Activated CD4-positive, alpha-beta T cell treated with anti-CD3 and anti-CD28 coated beads, Interleukin-2, amount 50 U/mL, for 48 hours (primary cell): ENCODE measurements at regions not wholly inside any gene's neighbourhood (a gene's known extent, or its start where the extent isn't known, plus 50 kb on each side); places are given as distances from the start of the nearest gene placed in this dataset.

Experiments
- DNase-seq, 2 experiments: peaks; one replicate each; pipeline ENCODE4 v3.0.0-alpha.2; 2020

DNA sequence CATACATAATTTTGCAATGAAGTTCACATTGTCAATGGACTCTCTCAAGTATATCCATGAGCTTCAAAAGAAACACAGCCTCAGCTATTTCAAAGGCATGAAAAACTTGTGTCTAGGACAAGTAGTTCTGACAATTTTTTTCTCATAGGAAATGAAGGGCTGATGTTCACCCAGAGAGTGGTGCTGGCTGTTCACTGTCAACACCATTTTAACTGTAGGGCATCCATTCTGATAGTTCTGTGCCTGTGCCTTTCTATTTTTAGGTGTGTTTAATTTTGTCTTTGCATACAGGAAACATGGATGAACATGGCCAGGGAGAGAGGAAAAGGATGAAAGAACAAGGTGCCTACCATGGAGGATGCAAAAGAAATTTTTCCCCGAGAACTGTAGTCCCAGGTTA lies 135.3 kb upstream of the MAP9 start:
- DNase-seq = no peak

DNA sequence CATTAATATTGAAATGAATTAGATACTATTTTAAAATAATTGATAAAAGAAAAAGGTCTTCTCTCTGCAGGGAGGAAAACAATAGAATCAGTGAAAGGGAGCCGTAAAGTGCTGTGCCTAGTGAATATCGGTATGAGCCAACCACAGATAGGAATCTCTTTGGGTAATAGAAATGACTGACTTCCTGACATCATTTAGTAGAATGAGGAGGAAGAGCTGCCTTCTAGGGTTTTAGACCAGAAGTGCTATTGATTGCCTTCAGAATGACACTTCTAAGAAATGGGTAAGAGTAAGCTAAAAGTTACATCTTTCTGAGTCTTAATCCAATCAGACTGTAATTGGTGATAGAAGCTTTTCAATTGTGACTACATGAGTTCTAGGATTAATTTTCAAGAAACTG lies 134.0 kb upstream of the MAP9 start:
- DNase-seq = no peak

DNA sequence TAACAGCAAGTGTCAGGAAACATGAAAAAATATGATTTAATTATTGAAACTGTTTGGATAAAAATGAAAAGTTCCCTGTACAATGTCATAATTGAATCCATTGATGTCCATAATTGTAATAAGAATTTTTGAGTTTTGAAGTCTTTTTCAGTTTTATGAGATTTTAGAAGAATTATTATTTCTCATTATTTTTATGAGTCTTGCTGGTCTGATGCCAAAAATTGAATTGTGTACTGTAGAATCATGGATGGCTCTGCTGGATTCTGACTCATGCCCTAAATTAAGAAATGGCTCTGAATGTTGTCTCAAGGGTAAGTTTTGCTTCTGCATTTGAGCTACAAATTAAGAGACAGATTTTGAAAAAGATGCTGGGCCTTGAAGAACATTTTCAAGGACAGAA lies 132.8 kb upstream of the MAP9 start:
- DNase-seq = no peak

DNA sequence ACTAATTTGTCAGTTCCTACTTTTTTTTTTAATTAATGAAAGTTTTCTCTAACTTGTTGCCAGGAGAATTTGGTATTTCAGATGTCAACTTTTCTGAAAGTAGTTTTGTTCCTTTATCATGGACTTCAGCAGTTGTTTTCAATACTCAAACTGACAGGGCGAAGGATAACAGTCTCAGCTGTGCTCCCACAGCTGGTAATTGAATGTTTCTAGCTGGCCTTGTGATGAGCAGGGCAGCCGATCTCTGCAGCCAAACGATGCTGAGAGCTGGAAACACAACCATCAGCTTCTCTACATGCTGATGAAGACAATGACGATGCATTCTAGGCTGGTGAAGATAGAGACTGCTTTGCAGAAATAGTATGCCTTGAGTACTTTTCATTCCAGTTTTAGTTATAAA lies 130.0 kb upstream of the MAP9 start:
- no peak for DNase-seq

DNA sequence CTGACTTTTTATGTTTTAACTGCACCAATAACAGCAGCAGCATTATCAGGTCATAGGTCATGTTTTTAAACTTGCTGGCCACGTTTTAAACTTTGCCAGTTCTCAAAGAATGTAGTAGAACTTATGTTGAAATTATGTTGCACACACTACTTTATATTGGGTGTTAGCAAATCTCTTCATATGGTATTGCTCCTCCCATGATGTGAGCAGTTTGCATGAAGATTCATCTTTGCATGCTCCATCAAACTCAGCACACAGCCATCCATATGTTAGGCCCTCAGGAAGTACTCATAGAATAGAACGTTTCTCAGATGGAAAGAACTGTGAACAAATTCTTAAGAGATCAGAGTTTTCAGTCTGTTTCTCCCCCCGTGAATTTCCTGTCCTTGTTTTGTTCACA lies 128.6 kb upstream of the MAP9 start:
- DNase-seq = no peak

DNA sequence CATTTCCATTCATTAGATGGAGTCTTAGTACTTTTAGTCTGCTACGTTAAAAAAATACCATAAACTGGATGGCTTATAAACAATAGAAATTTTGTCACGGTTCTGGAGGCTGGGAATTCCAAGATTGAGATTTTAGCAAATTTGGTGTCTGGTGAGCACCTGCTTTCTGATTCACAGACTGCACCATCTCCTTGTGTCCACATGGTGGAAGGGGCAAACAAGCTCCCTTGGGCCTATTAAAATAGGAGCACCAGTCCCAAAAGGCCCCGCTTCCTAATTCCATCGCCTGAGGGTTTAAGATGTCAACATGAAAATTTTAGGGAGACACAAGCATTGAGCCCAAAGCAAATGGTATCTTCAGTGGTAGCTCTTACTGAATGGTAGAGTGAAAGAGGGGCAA lies 120.5 kb upstream of the MAP9 start:
- no peak for DNase-seq

DNA sequence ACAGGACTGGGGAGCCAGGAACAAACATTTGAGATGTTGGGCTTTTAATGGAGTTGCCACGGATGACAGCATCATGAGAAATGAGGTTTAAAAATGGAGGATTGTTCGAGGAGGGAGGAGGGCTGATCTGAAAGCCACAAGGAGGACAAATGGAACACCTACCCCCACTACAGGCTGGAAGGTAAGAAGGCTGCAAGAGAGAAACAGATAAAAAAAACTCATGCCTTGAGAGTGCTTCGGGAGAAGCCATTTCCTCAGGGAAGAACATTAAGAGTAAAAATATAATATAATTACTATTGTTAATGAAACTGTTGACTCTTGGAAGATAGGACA lies 119.5 kb upstream of the MAP9 start:
- DNase-seq = no peak

DNA sequence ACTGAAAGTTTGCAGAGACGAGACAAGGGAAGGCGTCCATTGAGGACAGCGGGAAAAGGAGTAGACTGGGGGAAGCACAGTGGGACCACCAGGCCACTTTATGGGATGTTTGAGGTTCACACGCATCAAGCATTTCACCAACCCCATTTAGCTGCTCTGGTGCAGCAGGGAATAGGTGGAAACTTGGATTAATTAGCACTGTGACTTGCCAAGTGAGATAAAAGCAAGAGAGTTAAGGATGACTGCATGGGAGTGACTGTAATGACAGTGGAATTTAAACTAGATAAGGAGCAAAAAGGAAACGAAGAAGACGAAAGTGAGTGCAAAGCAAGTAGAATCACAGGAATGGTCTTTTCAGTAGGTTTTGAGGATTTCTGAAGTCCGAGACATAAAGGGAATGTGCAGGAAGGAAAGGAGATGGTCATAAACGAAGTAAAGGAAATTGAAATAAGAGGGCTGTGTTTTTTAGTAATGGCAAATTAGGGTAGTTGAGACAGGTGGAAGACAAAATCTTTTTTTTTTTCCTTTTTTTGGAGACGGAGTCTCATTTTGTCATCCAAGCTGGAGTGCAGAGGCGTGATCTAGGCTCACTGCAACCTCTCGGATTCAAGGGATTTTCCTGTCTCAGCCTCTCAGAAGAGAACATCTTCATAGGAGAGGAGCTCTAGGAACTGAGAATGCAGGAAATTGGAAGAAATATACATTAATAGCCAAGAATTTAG lies 119.0 kb upstream of the MAP9 start:
- no peak for DNase-seq

DNA sequence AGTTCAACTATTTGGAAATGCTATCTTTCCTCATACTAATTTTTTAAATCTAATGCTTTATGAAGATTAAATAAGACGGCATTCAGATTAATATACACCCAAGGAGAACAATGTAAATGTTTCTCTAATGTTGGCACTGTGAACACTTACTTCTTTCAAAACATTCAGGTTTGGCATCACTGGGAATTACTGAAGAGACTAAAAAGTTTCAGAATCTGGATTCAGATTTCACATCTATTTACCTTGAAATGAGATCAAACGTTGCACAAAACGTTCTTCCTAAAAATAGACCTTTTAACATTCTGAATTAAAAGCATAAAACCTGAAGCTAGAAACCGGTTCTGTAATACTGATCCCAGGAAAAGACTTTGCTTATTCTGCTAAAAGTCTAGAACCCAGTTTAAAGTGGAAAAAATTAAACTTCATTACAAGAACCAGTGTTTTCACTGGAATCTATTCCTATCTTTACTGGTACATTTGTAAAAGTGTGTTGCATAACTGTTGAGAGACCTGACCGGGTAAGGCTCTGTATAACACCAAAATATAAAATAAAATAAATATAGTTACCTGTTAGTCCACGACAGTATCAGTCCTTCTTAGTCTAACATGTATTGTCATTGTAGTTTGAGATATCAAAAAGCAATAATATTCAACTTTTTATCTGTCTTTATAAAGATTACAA lies 117.4 kb upstream of the MAP9 start:
- DNase-seq = no peak

DNA sequence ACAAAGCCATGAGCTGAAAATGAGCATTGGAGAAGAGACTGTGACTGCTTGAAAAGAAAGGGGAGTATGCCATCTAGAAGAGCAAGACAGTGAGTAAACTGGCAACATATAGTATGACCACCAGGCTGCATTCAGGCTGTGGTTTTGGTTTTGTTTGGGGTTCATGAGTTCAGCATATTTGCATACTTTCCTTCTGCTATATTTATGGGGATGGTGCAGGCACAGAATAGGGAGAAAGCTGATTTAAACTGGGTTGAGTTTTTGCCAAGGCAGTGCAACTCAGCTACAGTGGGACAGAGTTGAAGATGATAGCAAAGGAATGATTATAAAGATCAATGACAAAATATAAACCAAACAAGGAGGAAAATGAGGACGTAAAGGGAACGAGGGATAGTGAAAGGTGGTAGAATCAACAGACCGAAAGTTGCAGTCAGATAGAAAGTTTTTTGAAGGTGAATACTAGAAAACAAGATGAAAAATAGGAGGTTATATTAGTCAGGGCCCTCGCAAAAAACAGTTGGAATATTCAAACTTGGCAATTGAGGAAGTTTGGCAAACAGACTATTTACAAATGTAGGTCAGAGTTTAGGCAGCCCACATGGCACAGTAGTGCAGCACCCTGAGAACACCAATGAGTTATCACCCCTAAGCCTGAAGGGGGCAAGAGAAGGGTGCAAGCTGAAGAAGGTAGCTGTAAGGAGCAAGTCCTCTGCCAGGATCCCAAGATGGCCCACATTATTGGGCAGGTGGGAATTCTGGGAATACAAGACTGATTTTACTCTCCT lies 114.8 kb upstream of the MAP9 start:
- DNase-seq = no peak

DNA sequence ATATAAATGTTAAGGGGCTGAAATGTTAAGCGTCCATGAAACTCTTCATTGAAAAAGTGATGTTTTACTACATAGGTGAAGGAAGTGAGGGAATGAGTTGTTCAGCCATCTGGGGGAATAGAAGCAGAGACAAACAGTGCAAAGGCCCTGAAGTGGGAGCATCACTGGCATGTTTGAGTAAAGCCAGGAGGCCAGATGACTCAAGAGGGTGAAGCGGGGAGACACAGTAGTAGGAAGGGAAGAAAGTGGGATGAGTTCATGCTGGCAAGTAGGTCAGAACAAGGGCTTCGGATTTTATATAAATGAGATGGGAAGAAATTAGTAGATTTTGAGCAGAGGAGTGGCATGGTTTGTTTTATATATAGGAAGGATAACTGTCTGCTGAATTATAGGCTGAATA lies 112.5 kb upstream of the MAP9 start:
- DNase-seq = no peak

DNA sequence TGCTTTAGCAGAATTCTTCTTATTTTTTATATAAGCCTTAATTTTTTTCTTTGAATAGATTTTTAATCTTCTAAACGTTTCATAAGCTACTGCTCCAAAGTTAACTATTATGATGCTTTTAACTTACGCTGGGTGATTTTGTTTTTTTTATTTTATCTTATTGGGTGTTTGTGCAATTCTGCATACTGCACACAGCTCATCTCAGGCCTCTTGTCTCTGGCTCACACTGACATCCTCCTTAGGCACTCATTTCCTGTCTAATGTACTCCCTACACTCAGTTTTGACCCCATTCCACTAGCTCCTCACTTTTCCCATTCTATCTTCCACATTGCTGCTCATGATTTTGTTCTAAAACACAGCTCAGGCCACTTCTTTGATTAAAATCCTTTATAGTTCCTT lies 111.9 kb upstream of the MAP9 start:
- DNase-seq = no peak

DNA sequence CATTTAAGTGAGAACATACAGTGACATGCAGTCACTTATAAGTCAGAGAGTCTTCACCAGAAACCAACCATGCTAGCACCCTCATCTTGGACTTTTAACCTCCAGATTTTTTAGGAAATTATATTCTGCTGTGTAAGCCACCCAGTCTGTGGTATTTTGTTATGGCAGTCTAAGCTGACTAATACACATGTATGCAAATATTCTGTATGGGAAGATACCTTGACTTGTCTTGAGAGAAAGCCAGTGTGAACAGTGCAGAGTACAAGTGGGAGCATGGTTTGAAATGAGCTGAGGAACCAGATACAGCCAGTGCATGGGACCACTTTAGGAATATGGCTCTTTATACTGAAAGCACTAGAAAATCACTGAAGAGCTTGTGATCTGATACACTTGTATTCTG lies 110.4 kb upstream of the MAP9 start:
- no peak for DNase-seq

DNA sequence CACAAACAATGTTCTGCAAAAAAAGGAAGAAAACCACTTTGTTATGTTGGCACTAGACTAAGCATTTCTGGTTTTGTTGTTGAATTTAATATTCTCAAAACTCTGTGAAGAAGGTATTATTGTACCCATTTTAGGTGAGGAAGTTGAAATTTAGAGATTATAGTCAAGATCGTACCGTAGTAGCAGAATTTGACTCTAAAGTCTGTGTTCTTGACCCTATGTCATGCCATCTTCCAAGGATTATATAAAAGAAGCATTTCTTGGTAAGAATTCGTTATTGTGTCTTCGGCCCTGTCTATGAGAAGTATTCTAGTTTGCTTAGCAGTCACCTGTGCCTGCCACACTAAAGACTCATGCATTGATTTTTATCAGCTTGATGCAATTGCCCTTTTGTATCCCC lies 104.4 kb upstream of the MAP9 start:
- DNase-seq = no peak

DNA sequence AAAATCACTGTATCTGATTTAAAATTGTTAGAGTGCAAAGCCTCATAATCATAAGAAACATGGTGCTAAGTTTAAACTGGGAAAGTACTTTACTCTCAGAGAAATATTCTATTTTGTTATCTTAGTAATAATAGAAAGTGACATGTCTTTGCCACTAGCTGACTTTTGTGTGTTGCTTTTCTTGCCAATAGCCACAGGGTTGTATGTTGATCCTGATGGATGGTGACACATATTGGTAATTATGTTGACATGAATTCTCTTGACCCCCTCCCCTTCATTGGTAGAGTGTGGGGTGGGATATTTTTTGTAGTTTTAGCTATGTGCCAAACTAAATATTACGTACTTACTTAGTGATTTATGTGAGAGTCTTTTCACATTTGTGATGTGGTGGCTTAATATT lies 103.1 kb upstream of the MAP9 start:
- no peak for DNase-seq

DNA sequence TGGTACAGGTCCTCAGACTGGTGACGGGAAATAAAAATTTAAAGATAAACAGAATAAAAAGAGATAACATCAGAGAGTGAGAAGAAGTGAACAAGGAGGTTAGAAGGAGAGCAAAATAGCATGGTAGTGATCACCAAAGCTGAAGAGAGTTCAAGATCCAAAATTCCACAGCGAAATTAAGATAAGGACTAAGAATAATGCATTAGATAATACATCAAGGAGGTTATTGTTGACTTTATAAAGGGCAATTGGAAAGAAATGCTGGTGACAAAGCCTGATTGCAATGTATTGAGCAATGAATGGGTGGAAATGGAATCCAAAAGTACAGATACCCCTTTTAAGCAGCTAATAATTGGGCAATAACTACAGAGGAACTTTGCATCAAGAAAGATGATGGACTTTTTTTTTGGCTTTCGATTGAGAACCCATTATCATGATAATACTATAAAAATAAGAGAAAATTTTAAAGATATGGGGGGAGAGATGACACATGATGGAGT lies 101.6 kb upstream of the MAP9 start:
- DNase-seq = no peak

DNA sequence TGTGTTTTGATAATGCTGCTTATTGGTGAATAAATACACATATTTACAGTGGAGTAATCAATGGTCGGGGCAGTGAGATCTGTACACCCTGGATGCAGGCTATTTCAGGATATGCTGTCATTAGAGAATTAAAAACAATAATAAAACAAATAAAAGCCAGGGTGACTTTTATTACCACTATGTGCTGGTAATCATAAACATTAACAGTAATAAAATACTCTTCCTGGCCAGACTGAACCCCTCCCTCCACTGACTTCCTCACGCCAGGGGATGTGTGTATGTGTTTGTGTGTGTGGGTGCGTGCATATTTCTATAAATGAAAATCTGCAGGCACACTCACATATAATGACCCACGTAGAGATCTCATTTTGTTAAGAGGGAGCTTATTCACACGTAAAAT lies 98.0 kb upstream of the MAP9 start:
- DNase-seq = no peak

DNA sequence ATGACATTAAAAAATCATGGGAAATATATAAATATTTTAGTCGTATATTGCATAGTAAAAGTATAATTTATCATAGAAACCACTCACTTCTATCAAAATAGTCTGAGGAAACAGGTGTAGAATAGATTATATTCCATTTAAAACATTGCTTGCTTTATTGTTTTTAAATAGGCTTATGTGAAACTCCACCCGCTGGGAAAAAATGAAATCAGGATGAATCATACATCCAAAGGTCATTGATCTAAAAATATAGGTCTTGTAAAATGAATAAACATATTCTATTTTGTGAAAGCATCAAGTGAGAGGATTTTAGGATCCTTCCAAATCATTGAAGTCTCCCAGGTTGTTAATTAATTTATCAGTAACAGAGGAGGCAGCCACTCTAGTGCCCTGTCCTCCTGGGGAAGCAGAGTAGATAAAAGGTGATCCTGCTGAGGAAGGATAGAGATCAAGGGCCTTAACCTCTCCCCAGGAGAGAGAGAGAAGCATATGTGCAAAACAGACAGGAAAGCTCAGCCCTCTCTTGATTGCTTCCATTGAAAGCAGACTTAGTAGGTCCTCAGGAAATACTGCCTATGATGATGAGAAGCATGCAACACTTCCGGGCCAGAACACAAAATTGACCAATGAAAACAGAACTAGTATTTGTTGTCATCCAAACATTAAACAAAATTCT lies 96.8 kb upstream of the MAP9 start:
- no peak for DNase-seq

DNA sequence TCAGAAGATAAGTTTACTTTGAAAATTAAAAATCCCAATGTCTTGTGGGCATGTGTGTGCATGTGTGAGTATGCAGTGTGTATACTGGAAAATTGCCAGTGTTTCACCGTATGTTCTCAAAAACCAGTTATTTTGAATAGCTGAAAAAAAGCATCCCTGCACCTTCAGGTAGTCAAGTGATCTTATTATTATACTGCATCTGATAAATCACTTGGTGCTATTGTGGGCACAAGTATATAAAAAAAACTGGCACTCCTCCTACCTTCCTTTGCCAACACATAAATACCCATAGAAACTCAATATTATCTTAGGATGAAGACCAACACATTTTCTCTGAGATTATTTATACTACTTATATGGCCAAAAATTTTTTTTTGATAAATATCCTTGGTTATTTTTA lies 91.5 kb upstream of the MAP9 start:
- no peak for DNase-seq

DNA sequence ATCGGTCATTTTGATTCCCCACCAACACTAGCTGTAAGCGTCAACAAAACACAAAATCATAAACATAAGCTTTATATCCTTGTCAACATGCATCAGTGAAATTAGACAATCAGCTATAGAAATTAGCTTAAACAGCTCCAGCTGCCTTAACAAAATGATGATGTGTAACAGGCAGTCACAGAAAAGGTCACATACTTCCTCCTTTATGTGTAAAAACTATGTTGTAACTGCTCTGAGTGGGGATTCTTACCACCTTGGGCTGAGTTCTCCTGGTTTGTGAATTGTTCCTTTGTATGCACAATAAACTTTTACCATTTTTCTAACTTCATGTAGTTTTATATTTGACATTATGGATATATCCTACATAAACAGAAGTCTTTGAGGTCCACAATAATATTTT lies 73.9 kb upstream of the MAP9 start:
- no peak for DNase-seq

DNA sequence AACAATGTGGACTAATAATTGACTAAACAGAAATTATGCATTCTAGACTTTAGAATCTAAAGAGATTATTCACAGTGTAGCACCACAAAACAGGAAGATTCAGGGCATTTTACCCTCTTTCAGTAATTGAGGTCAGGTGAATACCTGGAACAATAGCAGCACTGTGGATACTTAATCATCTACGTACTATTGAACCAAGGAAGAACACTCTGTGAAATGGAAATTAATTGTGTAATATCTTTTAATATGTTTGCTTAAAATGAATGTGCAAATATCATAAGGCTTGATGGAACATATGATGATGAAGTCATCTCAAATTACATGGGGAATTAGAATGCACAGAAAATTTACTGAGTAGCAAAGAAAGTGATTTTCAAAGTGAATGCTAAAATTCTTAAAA lies 68.5 kb upstream of the MAP9 start:
- DNase-seq = no peak

DNA sequence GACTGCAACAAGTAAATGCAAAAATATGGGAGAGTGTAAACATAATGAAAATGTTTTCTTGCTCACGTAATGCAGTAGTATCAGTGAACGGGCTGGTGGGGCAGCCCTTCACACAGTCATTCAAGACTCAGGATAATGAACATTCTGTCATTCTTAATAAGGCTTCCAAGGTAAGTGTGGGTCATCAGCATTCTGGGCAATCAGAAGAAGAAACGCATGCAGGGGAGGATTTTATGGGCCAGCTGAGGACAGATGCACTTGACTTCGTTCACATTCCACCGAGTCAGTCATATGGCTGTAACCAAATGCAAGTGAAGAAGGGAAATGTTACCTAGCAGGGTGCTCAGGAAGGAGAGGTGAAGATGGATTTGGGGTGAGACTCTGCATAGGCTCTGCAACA lies 68.0 kb upstream of the MAP9 start:
- no peak for DNase-seq

DNA sequence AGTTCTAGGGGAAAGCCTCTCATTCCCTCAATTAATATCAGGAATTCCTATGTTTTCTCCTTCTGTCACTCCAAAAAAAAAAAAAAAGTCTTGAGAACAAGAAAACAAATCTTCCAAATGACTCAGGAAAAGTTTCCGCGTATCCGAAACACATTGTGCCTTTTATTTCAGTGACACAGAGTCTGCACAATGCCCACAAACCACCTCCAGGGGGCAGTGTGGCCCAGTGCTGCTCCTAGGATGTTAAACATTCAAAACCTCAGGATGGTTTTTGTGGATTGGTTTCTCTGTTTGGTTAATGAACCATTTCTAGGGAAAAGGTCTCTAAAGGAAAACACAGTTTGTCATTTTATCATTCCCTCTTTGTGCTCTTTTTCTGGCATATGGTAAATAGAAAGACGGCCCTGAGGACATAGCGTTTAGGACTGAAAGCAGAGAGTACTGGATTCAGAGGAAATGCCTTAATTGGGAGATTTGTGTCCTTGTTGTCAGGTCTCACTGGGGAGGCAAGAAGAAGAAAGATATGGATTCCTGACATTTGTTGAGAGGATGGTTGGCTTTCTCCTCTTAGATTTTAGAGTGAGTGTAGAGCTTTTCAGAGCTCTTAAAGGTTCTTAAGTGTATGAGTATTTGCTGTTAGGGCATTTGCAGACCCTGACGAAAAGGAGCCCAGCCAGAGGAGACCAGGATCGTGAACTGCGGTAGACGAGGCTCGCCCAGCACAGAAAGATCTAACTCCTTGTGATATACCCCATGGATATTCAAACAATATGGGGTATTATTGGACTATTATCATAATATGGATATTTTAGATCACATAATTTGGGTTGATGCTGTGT lies 65.7 kb upstream of the MAP9 start:
- DNase-seq = peak; percentile 65 to 70
